BJ (cell line): ENCODE measurements at regions not wholly inside any gene's neighbourhood (a gene's known extent, or its start where the extent isn't known, plus 50 kb on each side); places are given as distances from the start of the nearest gene placed in this dataset.

Experiments used
- CTCF ChIA-PET: fragments of 350-600 bp; formaldehyde crosslinking; extraction: SDS; loops from one replicate; lab custom pipeline; 2021; ENCODE audit warnings: antibody characterized with exemption, inconsistent platforms; lab: Yijun Ruan, JAX
- POLR2A ChIA-PET: fragments of 300-600 bp; sonication (Branson Sonifier 250); formaldehyde crosslinking; extraction: SDS; loops from one replicate; lab custom pipeline; 2021; ENCODE audit warnings: antibody characterized with exemption; lab: Charles Lee
- DNase-seq: peaks from one replicate; pipeline ENCODE4 v3.0.0-alpha.2; 2011; ENCODE audit warnings: low read depth
- H3K27me3 ChIP-seq: 2 replicates; pipeline ENCODE4 v1.6.0; 2011; ENCODE audit warnings: low read length; ENCODE audit not compliant: control insufficient read depth, insufficient read depth
- H3K36me3 ChIP-seq: 2 replicates; pipeline ENCODE4 v1.5.1; 2011; ENCODE audit warnings: low read length; ENCODE audit not compliant: control insufficient read depth, insufficient read depth
- H3K4me3 ChIP-seq: 2 replicates; pipeline ENCODE4 v1.5.1; 2011; ENCODE audit warnings: low read depth, mild to moderate bottlenecking, control low read depth, low read length
- CTCF ChIP-seq: IDR thresholded peaks from 2 replicates; pipeline ENCODE4 v1.5.1; 2011; ENCODE audit warnings: low read depth, mild to moderate bottlenecking, control low read depth, inconsistent platforms, low read length, moderate library complexity; ENCODE audit not compliant: insufficient read depth

GRCh38 chr3:191813245-191813644 lies 352.3 kb downstream of the PYDC2 start:
- ChIA-PET POLR2A (no interaction called here), CTCF (no interaction called here)
- no peak for TF ChIP-seq CTCF
- Histone ChIP-seq H3K27me3 (no peaks in the 10 kb centered on the region), H3K4me3 (no peak overlapping the region), H3K36me3 (no peaks in the 10 kb centered on the region)
- no peak for DNase-seq

- POLR2A ChIA-PET, result no interaction called here
- TF ChIP-seq CTCF, result no peak
- Histone ChIP-seq H3K27me3 (no peaks in the 10 kb centered on the region), H3K4me3 (no peak overlapping the region), H3K36me3 (no peaks in the 10 kb centered on the region)
- DNase-seq, result no peak
- CTCF ChIA-PET, result no interaction called here
Measured at GRCh38 chr3:191848818-191849217, 387.9 kb downstream of the PYDC2 start.

GRCh38 chr3:191859531-191859930 lies 398.6 kb downstream of the PYDC2 start:
- CTCF ChIA-PET, result no interaction called here
- H3K36me3 ChIP-seq, result no peaks in the 10 kb centered on the region
- POLR2A ChIA-PET, result no interaction called here
- no peaks in the 10 kb centered on the region for H3K27me3 ChIP-seq
- DNase-seq, result no peak
- no peak for TF ChIP-seq CTCF
- H3K4me3 ChIP-seq, result no peak overlapping the region

GRCh38 chr3:191869738-191870415 lies 408.9 kb downstream of the PYDC2 start:
- CTCF ChIA-PET, result no interaction called here
- H3K36me3 ChIP-seq, result no peaks in the 10 kb centered on the region
- no peak for DNase-seq
- H3K27me3 ChIP-seq, result no peaks in the 10 kb centered on the region
- no peak overlapping the region for H3K4me3 ChIP-seq
- POLR2A ChIA-PET, result no interaction called here
- no peak for TF ChIP-seq CTCF

GRCh38 chr3:191873736-191874135 lies 412.8 kb downstream of the PYDC2 start:
- POLR2A ChIA-PET, result no interaction called here
- CTCF ChIA-PET, result interaction anchor here (0.6 kb wide), 1 partner anchor 185 kb away, joined by 3 read pairs; no protein-coding TSS in a partner anchor

More at GRCh38 chr3:191873736-191874135, 412.8 kb downstream of the PYDC2 start:
- TF ChIP-seq CTCF, result no peak
- Histone ChIP-seq H3K4me3 (no peak overlapping the region), H3K27me3 (no peaks in the 10 kb centered on the region), H3K36me3 (no peaks in the 10 kb centered on the region)
- DNase-seq, result no peak
